ENCODE measurements at regions not wholly inside any gene's neighbourhood (a gene's known extent, or its start where the extent isn't known, plus 50 kb on each side); places are given as distances from the start of the nearest gene placed in this dataset.

DNA sequence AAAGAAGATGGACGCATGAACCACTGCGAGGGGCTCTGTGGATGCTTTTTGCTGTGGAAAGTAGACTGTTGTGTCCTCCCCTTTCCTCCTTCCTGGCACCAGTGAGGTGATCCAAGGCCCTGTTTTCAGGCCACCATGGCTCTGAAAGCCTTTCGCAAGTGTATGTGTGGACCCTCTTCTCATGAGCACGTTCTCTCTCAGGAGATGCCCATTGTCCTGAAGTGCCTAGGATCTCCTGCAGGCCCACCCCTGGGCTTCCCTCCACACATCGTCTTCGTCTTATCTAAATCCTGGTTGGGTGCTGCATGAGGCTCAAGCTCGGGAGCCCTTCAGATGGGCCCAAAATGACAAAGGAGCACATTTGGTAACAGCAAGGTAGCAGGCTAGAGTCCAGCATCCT lies 188.2 kb downstream of the PTPN20 start:
- DNase-seq (ENCODE audit: low read depth, low spot score) (no peak), FAIRE-seq (no peak)
- H3K9me3 ChIP-seq (ENCODE audit: control insufficient read depth, low read depth, low read length): no peaks in the 10 kb centered on the region
- no peaks in the 10 kb centered on the region for H4K20me1 ChIP-seq (ENCODE audit: control insufficient read depth, extremely low read depth, insufficient read depth, low read length)
- no peaks in the 10 kb centered on the region for H3K9me1 ChIP-seq (ENCODE audit: control insufficient read depth, extremely low read depth, insufficient read depth, low read length)
- dilution Hi-C loops (cut with MboI; ENCODE audit: extremely low pct_ligation_motif_present, low sequenced_read_pairs): loop anchor here (5.0 kb wide), 1 partner anchor 33 kb away; no protein-coding TSS in a partner anchor
- H3K4me2 ChIP-seq (ENCODE audit: control insufficient read depth, extremely low read depth, insufficient read depth, low read depth, low read length): no peak overlapping the region
- no peaks in the 10 kb centered on the region for H3K79me2 ChIP-seq (ENCODE audit: control insufficient read depth, insufficient read depth, low read length)
- no peaks in the 10 kb centered on the region for H3K4me1 ChIP-seq (ENCODE audit: control insufficient read depth, extremely low read depth, insufficient read depth, low read length)
- H3K27me3 ChIP-seq (ENCODE audit: control insufficient read depth, extremely low read depth, insufficient read depth, low read length): no peaks in the 10 kb centered on the region
- no peak overlapping the region for H3K9ac ChIP-seq (ENCODE audit: control insufficient read depth, extremely low read depth, insufficient read depth, low read length)
- TF ChIP-seq EZH2 (IDR thresholded peaks at IDR 0.05; ENCODE audit: low read length): no peak
- TF ChIP-seq CTCF (optimal IDR thresholded peaks at IDR 0.05 in 1 of 3, IDR thresholded peaks at IDR 0.05 in 1 of 3, conservative IDR thresholded peaks at IDR 0.05 in 1 of 3; ENCODE audit: extremely low read depth in 1 of 3, insufficient read depth in 2 of 3, low read length in 3 of 3): no peak
- H2AFZ ChIP-seq (ENCODE audit: control insufficient read depth, low read length): no peak overlapping the region
- H3K27ac ChIP-seq (ENCODE audit: control insufficient read depth, insufficient read depth, low read length): no peak overlapping the region
- H3K4me3 ChIP-seq (ENCODE audit: control insufficient read depth in 2 of 3, extremely low read depth in 1 of 3, insufficient read depth in 2 of 3, low read depth in 1 of 3, low read length in 3 of 3): no peak overlapping the region
- H3K36me3 ChIP-seq (ENCODE audit: control insufficient read depth in 2 of 2, extremely low read depth in 1 of 2, insufficient read depth in 2 of 2, low read length in 2 of 2): no peaks in the 10 kb centered on the region

GRCh38 chr10:47101196-47101595 lies 190.0 kb downstream of the PTPN20 start:
- H3K79me2 ChIP-seq (ENCODE audit: control insufficient read depth, insufficient read depth, low read length): no peaks in the 10 kb centered on the region
- FAIRE-seq: no peak
- no peak overlapping the region for H3K4me2 ChIP-seq (ENCODE audit: control insufficient read depth, extremely low read depth, insufficient read depth, low read depth, low read length)
- no peak for TF ChIP-seq CTCF (optimal IDR thresholded peaks at IDR 0.05 in 1 of 3, IDR thresholded peaks at IDR 0.05 in 1 of 3, conservative IDR thresholded peaks at IDR 0.05 in 1 of 3; ENCODE audit: extremely low read depth in 1 of 3, insufficient read depth in 2 of 3, low read length in 3 of 3)
- no peak for TF ChIP-seq EZH2 (IDR thresholded peaks at IDR 0.05; ENCODE audit: low read length)
- no peaks in the 10 kb centered on the region for H3K9me1 ChIP-seq (ENCODE audit: control insufficient read depth, extremely low read depth, insufficient read depth, low read length)
- no peaks in the 10 kb centered on the region for H3K9me3 ChIP-seq (ENCODE audit: control insufficient read depth, low read depth, low read length)
- no peaks in the 10 kb centered on the region for H3K36me3 ChIP-seq (ENCODE audit: control insufficient read depth in 2 of 2, extremely low read depth in 1 of 2, insufficient read depth in 2 of 2, low read length in 2 of 2)
- DNase-seq (ENCODE audit: low read depth, low spot score): no peak
- H2AFZ ChIP-seq (ENCODE audit: control insufficient read depth, low read length): no peak overlapping the region
- H3K9ac ChIP-seq (ENCODE audit: control insufficient read depth, extremely low read depth, insufficient read depth, low read length): no peak overlapping the region
- H3K27ac ChIP-seq (ENCODE audit: control insufficient read depth, insufficient read depth, low read length): no peak overlapping the region
- dilution Hi-C loops (cut with MboI; ENCODE audit: extremely low pct_ligation_motif_present, low sequenced_read_pairs): no loop called here
- H3K4me3 ChIP-seq (ENCODE audit: control insufficient read depth in 2 of 3, extremely low read depth in 1 of 3, insufficient read depth in 2 of 3, low read depth in 1 of 3, low read length in 3 of 3): no peak overlapping the region
- no peaks in the 10 kb centered on the region for H4K20me1 ChIP-seq (ENCODE audit: control insufficient read depth, extremely low read depth, insufficient read depth, low read length)
- no peaks in the 10 kb centered on the region for H3K4me1 ChIP-seq (ENCODE audit: control insufficient read depth, extremely low read depth, insufficient read depth, low read length)
- H3K27me3 ChIP-seq (ENCODE audit: control insufficient read depth, extremely low read depth, insufficient read depth, low read length): no peaks in the 10 kb centered on the region
